IMR-90 (cell line): ENCODE measurements at regions not wholly inside any gene's neighbourhood (a gene's known extent, or its start where the extent isn't known, plus 50 kb on each side); places are given as distances from the start of the nearest gene placed in this dataset.

Experiments
- ATAC-seq: fragments of 200-7000 bp; cut with Tn5 transposase; 2 replicates; pipeline ENCODE4 v1.9.1; 2020; ENCODE audit warnings: low read depth, mild to moderate bottlenecking, moderate library complexity
- BruUV-seq: library from RNA; stranded (reverse); fragments of 400-500 nt; replicated peaks from 2 replicates; lab custom pipeline; 2021; lab: Mats Ljungman, UMichigan
- CTCF ChIA-PET: fragments of 300-600 bp; formaldehyde crosslinking; extraction: SDS; loops from one replicate; lab custom pipeline; 2021; ENCODE audit warnings: antibody characterized with exemption; lab: Yijun Ruan, JAX
- POLR2A ChIA-PET: fragments of 300-600 bp; sonication (Branson Sonifier 250); formaldehyde crosslinking; loops from one replicate; lab custom pipeline; 2022; ENCODE audit warnings: antibody characterized with exemption; ENCODE audit not compliant: unreplicated experiment; lab: Charles Lee
- DNase-seq: peaks from one replicate; pipeline ENCODE4 v3.0.0; 2013
- H2AFZ ChIP-seq: replicated peaks from 2 replicates; pipeline ENCODE3; 2013; ENCODE audit warnings: low read length, mild to moderate bottlenecking; ENCODE audit not compliant: poor library complexity
- H2AK5ac ChIP-seq: 2 replicates; pipeline ENCODE4 v1.6.1; 2013; ENCODE audit warnings: low read depth, low read length, inconsistent platforms
- H2AK9ac ChIP-seq: replicated peaks from 2 replicates; pipeline ENCODE3; 2013; ENCODE audit warnings: mild to moderate bottlenecking, low read depth, low read length, moderate library complexity; ENCODE audit not compliant: poor library complexity
- H2BK120ac ChIP-seq: 2 replicates; pipeline ENCODE4 v1.6.1; 2013; ENCODE audit warnings: low read depth, low read length, inconsistent platforms
- H2BK15ac ChIP-seq: 3 replicates; pipeline ENCODE4 v1.6.1; 2013; ENCODE audit warnings: low read depth, low read length, inconsistent platforms
- H2BK20ac ChIP-seq: 2 replicates; pipeline ENCODE4 v1.6.1; 2013; ENCODE audit warnings: low read depth, mild to moderate bottlenecking, inconsistent platforms, low read length, moderate library complexity
- H2BK5ac ChIP-seq: 2 replicates; pipeline ENCODE4 v1.6.1; 2013; ENCODE audit warnings: mild to moderate bottlenecking, low read depth, low read length, inconsistent platforms; ENCODE audit not compliant: poor library complexity, severe bottlenecking
- H3K14ac ChIP-seq: replicated peaks from 2 replicates; pipeline ENCODE4 v1.6.1; 2013; ENCODE audit warnings: low read depth, low read length, inconsistent platforms
- H3K18ac ChIP-seq: 2 replicates; pipeline ENCODE4 v1.6.1; 2013; ENCODE audit warnings: low read depth, low read length, control low read depth
- H3K23ac ChIP-seq: 2 replicates; pipeline ENCODE4 v1.6.1; 2013; ENCODE audit warnings: low read depth, low read length, inconsistent platforms
- H3K27ac ChIP-seq: 2 replicates; pipeline ENCODE4 v1.5.1; 2013; ENCODE audit warnings: mild to moderate bottlenecking, control low read depth, low read length; ENCODE audit not compliant: insufficient read depth
- H3K27me3 ChIP-seq: 2 replicates; pipeline ENCODE4 v1.6.1; 2013; ENCODE audit warnings: low read length; ENCODE audit not compliant: control insufficient read depth, insufficient read depth
- H3K36me3 ChIP-seq: 2 replicates; pipeline ENCODE4 v1.6.1; 2013; ENCODE audit warnings: low read length, mixed read lengths; ENCODE audit not compliant: control insufficient read depth, insufficient read depth
- H3K4ac ChIP-seq: 2 replicates; pipeline ENCODE4 v1.6.1; 2013; ENCODE audit warnings: low read depth, low read length, inconsistent platforms
- H3K4me1 ChIP-seq: 2 replicates; pipeline ENCODE4 v1.6.1; 2013; ENCODE audit warnings: low read length, mixed read lengths; ENCODE audit not compliant: control insufficient read depth, insufficient read depth
- H3K4me2 ChIP-seq: 2 replicates; pipeline ENCODE4 v1.6.1; 2013; ENCODE audit warnings: low read depth, mild to moderate bottlenecking, control low read depth, low read length, moderate library complexity
- H3K4me3 ChIP-seq: 2 replicates; pipeline ENCODE4 v1.5.1; 2013; ENCODE audit warnings: low read depth, mild to moderate bottlenecking, control low read depth, low read length, moderate library complexity; ENCODE audit not compliant: insufficient read depth
- H3K56ac ChIP-seq: 2 replicates; pipeline ENCODE4 v1.6.1; 2013; ENCODE audit warnings: low read length, inconsistent platforms; ENCODE audit not compliant: insufficient read depth; ENCODE audit errors: extremely low read depth
- H3K79me1 ChIP-seq, 2 experiments: 2 replicates each; pipeline ENCODE4 v1.6.1; 2013; ENCODE audit warnings: low read length in 2 of 2, inconsistent platforms in 1 of 2, low read depth in 1 of 2
- H3K9ac ChIP-seq: 2 replicates; pipeline ENCODE4 v1.6.1; 2013; ENCODE audit warnings: low read depth, low read length, control low read depth
- H3K9me1 ChIP-seq: 2 replicates; pipeline ENCODE4 v1.6.1; 2013; ENCODE audit warnings: low read length, inconsistent platforms; ENCODE audit not compliant: insufficient read depth
- H3K9me3 ChIP-seq: 2 replicates; pipeline ENCODE4 v1.6.1; 2013; ENCODE audit warnings: low read length; ENCODE audit not compliant: control insufficient read depth, insufficient read depth
- H4K20me1 ChIP-seq: 2 replicates; pipeline ENCODE4 v1.6.1; 2013; ENCODE audit warnings: low read length, inconsistent platforms; ENCODE audit not compliant: insufficient read depth
- H4K5ac ChIP-seq: 2 replicates; pipeline ENCODE4 v1.6.1; 2013; ENCODE audit warnings: mild to moderate bottlenecking, low read depth, low read length, control low read depth
- H4K8ac ChIP-seq, 2 experiments: 2 replicates each; pipeline ENCODE4 v1.6.1; 2013; ENCODE audit warnings: low read depth in 2 of 2, low read length in 2 of 2, control low read depth in 1 of 2, inconsistent platforms in 1 of 2
- H4K91ac ChIP-seq: 2 replicates; pipeline ENCODE4 v1.6.1; 2013; ENCODE audit warnings: low read depth, low read length, inconsistent platforms; ENCODE audit not compliant: insufficient read depth
- BHLHE40 ChIP-seq: fragments of 150-350 bp; IDR thresholded peaks from 2 replicates; pipeline ENCODE4 v1.6.1; 2016; ENCODE audit warnings: mild to moderate bottlenecking, low read depth, low read length
- CEBPB ChIP-seq: IDR thresholded peaks from 2 replicates; pipeline ENCODE4 v1.6.1; 2012; ENCODE audit warnings: low read depth, low read length, improper control_type of control experiment
- CHD1 ChIP-seq: IDR thresholded peaks from 2 replicates; pipeline ENCODE4 v1.6.1; 2012; ENCODE audit warnings: low read depth, low read length, improper control_type of control experiment
- MAFK ChIP-seq: IDR thresholded peaks from 2 replicates; pipeline ENCODE4 v1.6.1; 2012; ENCODE audit warnings: low read depth, low read length, improper control_type of control experiment
- MXI1 ChIP-seq: IDR thresholded peaks from 2 replicates; pipeline ENCODE4 v1.6.1; 2012; ENCODE audit warnings: low read depth, mild to moderate bottlenecking, low read length, moderate library complexity, borderline replicate concordance
- POLR2A ChIP-seq: IDR thresholded peaks from 2 replicates; pipeline ENCODE4 v1.6.1; 2012; ENCODE audit warnings: mild to moderate bottlenecking, low read depth, low read length
- RAD21 ChIP-seq: IDR thresholded peaks from 2 replicates; pipeline ENCODE4 v1.6.1; 2012; ENCODE audit warnings: low read length, improper control_type of control experiment
- RCOR1 ChIP-seq: IDR thresholded peaks from 2 replicates; pipeline ENCODE4 v1.6.1; 2012; ENCODE audit warnings: mild to moderate bottlenecking, low read length, improper control_type of control experiment; ENCODE audit not compliant: insufficient replicate concordance
- RFX5 ChIP-seq: IDR thresholded peaks from 2 replicates; pipeline ENCODE4 v1.8.0; 2012; ENCODE audit warnings: low read depth, mild to moderate bottlenecking, low read length, moderate library complexity
- SMC3 ChIP-seq: fragments of 150-350 bp; IDR thresholded peaks from 2 replicates; pipeline ENCODE4 v1.6.1; 2016; ENCODE audit warnings: low read depth, mild to moderate bottlenecking, antibody characterized with exemption, low read length, moderate library complexity
- WGBS, 2 experiments: methylation state at CpG; one replicate each; pipeline versions ENCODE4 v1.1.5 to v1.1.7; 2013; ENCODE audit warnings: missing lambda C conversion rate in 2 of 2; ENCODE audit not compliant: insufficient read length in 1 of 2; ENCODE audit errors: extremely low coverage in 2 of 2; 5-methylcytosine and 5-hydroxymethylcytosine counted together
- dilution Hi-C: fragments of 300-500 bp; cut with HindIII; formaldehyde crosslinking; loops from one replicate; pipeline ENCODE4 v1.14.3; 2018; ENCODE audit warnings: low sequenced_read_pairs; ENCODE audit not compliant: unreplicated experiment
- in situ Hi-C: fragments of 300-500 bp; cut with MboI; formaldehyde crosslinking; loops from 3 replicates; pipeline ENCODE4 v1.14.3; 2019; ENCODE audit warnings: low sequenced_read_pairs, inconsistent platforms, mixed read lengths
- intact Hi-C: fragments of 100-400 bp; cut with micrococcal nuclease; formaldehyde crosslinking; loops from 2 replicates; pipeline ENCODE4 v1.10.0; 2022
- TF ChIP-seq, protein P1 (sequence below): fragments of 150-350 bp; IDR thresholded peaks from 2 replicates; pipeline ENCODE4 v1.6.1; 2017; ENCODE audit warnings: mild to moderate bottlenecking, antibody characterized with exemption, low read length, low read depth
- TF ChIP-seq, protein P2 (sequence below): fragments of 150-350 bp; IDR thresholded peaks from 2 replicates; pipeline ENCODE4 v1.6.1; 2016; ENCODE audit warnings: low read depth, mild to moderate bottlenecking, low read length, moderate library complexity, borderline replicate concordance
- TF ChIP-seq, protein P3 (sequence below): conservative IDR thresholded peaks from 2 replicates; pipeline ENCODE4 v1.5.1; 2012; ENCODE audit warnings: mild to moderate bottlenecking, low read depth, low read length, improper control_type of control experiment

DNA sequence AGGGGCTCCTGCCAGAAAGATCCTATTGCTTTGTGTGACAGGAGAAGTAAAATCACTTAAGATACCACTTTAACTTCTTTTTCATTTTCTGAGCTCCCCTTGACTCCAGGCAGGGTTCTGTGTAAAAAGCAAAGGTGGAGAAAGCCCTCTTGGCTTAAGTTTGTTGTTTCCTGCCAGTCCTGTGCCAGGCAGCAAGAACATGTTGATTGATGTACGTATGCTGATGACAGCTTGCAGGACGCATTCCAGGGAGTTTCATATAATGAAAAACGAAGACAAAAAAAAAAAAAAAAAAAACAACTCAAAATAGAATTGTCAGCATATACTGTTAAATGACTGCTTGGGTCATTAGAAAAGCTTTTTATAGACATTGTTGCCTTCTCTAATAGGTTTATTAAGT lies 251.7 kb downstream of the PSAT1 start:
- in situ Hi-C loops, result no loop called here
- Histone ChIP-seq H2AFZ (no peak overlapping the region), H3K4ac (no peak overlapping the region), H3K14ac (no peak overlapping the region), H2AK9ac (no peak overlapping the region), H3K79me1 (no peaks in the 10 kb centered on the region), H3K9ac (no peak overlapping the region), H3K18ac (no peak overlapping the region), H2BK15ac (no peak overlapping the region), H2BK20ac (no peak overlapping the region), H2BK5ac (no peak overlapping the region), H4K5ac (no peak overlapping the region), H3K9me3 (0 out of 2 replicates have a peak, but pooled peaks cover 2% of the 10 kb centered on the region), H3K4me3 (no peak overlapping the region), H3K4me2 (no peak overlapping the region), H3K27ac (no peak overlapping the region), H3K36me3 (no peaks in the 10 kb centered on the region), H3K56ac (no peak overlapping the region), H4K91ac (no peak overlapping the region), H3K27me3 (peaks cover 22% of the 10 kb centered on the region), H3K23ac (no peak overlapping the region), H3K9me1 (no peaks in the 10 kb centered on the region), H4K8ac (no peak overlapping the region), H2AK5ac (no peak overlapping the region), H2BK120ac (no peak overlapping the region), H4K20me1 (no peaks in the 10 kb centered on the region), H3K4me1 (no peaks in the 10 kb centered on the region)
- CTCF ChIA-PET, result no interaction called here
- no peak for TF ChIP-seq RCOR1
- TF ChIP-seq, protein P1, sequence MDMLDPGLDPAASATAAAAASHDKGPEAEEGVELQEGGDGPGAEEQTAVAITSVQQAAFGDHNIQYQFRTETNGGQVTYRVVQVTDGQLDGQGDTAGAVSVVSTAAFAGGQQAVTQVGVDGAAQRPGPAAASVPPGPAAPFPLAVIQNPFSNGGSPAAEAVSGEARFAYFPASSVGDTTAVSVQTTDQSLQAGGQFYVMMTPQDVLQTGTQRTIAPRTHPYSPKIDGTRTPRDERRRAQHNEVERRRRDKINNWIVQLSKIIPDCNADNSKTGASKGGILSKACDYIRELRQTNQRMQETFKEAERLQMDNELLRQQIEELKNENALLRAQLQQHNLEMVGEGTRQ, result no peak
- no peak for TF ChIP-seq SMC3
- no peak for TF ChIP-seq CEBPB
- TF ChIP-seq, protein P2, sequence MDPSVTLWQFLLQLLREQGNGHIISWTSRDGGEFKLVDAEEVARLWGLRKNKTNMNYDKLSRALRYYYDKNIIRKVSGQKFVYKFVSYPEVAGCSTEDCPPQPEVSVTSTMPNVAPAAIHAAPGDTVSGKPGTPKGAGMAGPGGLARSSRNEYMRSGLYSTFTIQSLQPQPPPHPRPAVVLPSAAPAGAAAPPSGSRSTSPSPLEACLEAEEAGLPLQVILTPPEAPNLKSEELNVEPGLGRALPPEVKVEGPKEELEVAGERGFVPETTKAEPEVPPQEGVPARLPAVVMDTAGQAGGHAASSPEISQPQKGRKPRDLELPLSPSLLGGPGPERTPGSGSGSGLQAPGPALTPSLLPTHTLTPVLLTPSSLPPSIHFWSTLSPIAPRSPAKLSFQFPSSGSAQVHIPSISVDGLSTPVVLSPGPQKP, result no peak
- no peak for TF ChIP-seq RAD21
- TF ChIP-seq MAFK, result no peak
- no peak for TF ChIP-seq CHD1
- TF ChIP-seq, protein P3, sequence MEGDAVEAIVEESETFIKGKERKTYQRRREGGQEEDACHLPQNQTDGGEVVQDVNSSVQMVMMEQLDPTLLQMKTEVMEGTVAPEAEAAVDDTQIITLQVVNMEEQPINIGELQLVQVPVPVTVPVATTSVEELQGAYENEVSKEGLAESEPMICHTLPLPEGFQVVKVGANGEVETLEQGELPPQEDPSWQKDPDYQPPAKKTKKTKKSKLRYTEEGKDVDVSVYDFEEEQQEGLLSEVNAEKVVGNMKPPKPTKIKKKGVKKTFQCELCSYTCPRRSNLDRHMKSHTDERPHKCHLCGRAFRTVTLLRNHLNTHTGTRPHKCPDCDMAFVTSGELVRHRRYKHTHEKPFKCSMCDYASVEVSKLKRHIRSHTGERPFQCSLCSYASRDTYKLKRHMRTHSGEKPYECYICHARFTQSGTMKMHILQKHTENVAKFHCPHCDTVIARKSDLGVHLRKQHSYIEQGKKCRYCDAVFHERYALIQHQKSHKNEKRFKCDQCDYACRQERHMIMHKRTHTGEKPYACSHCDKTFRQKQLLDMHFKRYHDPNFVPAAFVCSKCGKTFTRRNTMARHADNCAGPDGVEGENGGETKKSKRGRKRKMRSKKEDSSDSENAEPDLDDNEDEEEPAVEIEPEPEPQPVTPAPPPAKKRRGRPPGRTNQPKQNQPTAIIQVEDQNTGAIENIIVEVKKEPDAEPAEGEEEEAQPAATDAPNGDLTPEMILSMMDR, result no peak
- TF ChIP-seq POLR2A, result no peak
- no peak for TF ChIP-seq RFX5
- no peak for TF ChIP-seq BHLHE40
- no peak for TF ChIP-seq MXI1
- POLR2A ChIA-PET, result no interaction called here
- BruUV-seq, result no TSS peak
- no CpG with 5 or more reads among the region's 3 CpGs for WGBS, 2 experiments
- intact Hi-C loops, result no loop called here
- dilution Hi-C loops, result no loop called here
- DNase-seq (no peak), ATAC-seq (no peak)
